ENCODE measurements at regions not wholly inside any gene's neighbourhood (a gene's known extent, or its start where the extent isn't known, plus 50 kb on each side); places are given as distances from the start of the nearest gene placed in this dataset.

GRCh38 chr7:131893631-131894340, 337.4 kb upstream of the PODXL start:
- no peak overlapping the region for H3K4me2 ChIP-seq (replicated peaks; ENCODE audit: low read depth, low read length, poor library complexity, severe bottlenecking)
- H3K4me1 Mint-ChIP-seq: no peaks in the 10 kb centered on the region
- H3K4me3 Mint-ChIP-seq: no peak overlapping the region
- POLR2A ChIA-PET: no interaction called here
- CTCF ChIA-PET: no interaction called here
- H3K4me1 ChIP-seq (ENCODE audit: control insufficient read depth in 2 of 2, insufficient read depth in 2 of 2, low read length in 2 of 2): no peaks in the 10 kb centered on the region
- H3K27me3 Mint-ChIP-seq: peaks cover 23% of the 10 kb centered on the region
- WGBS (ENCODE audit: insufficient coverage): 100% methylated on average over 1 of the region's 1 CpG
- no peaks in the 10 kb centered on the region for H3K9me3 Mint-ChIP-seq (ENCODE audit: insufficient read depth)
- H3K27ac Mint-ChIP-seq: no peak overlapping the region
- H3K79me2 ChIP-seq (ENCODE audit: control insufficient read depth, insufficient read depth, low read length): no peaks in the 10 kb centered on the region
- no peak for TF ChIP-seq EZH2 (IDR thresholded peaks at IDR 0.05; ENCODE audit: borderline replicate concordance, insufficient read depth, low read depth, low read length, poor library complexity, severe bottlenecking)
- TF ChIP-seq, protein P1, sequence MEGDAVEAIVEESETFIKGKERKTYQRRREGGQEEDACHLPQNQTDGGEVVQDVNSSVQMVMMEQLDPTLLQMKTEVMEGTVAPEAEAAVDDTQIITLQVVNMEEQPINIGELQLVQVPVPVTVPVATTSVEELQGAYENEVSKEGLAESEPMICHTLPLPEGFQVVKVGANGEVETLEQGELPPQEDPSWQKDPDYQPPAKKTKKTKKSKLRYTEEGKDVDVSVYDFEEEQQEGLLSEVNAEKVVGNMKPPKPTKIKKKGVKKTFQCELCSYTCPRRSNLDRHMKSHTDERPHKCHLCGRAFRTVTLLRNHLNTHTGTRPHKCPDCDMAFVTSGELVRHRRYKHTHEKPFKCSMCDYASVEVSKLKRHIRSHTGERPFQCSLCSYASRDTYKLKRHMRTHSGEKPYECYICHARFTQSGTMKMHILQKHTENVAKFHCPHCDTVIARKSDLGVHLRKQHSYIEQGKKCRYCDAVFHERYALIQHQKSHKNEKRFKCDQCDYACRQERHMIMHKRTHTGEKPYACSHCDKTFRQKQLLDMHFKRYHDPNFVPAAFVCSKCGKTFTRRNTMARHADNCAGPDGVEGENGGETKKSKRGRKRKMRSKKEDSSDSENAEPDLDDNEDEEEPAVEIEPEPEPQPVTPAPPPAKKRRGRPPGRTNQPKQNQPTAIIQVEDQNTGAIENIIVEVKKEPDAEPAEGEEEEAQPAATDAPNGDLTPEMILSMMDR (IDR thresholded peaks at IDR 0.05): no peak
- no peak for DNase-seq
- peaks cover 0 to 2% (median 0%) of the 10 kb centered on the region in 3 donors for H3K9me3 ChIP-seq (ENCODE audit: control extremely low read depth in 1 of 3, control insufficient read depth in 2 of 3, insufficient read depth in 1 of 3, low read length in 2 of 3)
- H3K27me3 ChIP-seq (replicated peaks in 1 of 4; ENCODE audit: control extremely low read depth in 1 of 4, control insufficient read depth in 3 of 4, insufficient read depth in 4 of 4, low read length in 3 of 4): peaks cover 0 to 7% (median 1%) of the 10 kb centered on the region in 4 experiments
- H3K36me3 ChIP-seq (replicated peaks in 1 of 2; ENCODE audit: control extremely low read depth in 1 of 2, control insufficient read depth in 1 of 2, extremely low read depth in 1 of 2, insufficient read depth in 2 of 2, low read length in 1 of 2): no peaks in the 10 kb centered on the region
- H3K4me3 ChIP-seq (ENCODE audit: control extremely low read depth in 1 of 5, extremely low read depth in 1 of 5, insufficient read depth in 1 of 5, low read depth in 2 of 5, low read length in 4 of 5): no peak overlapping the region
- no peak for ATAC-seq (ENCODE audit: low read depth)
- intact Hi-C loops (cut with micrococcal nuclease): no loop called here
- no peak overlapping the region for H3K27ac ChIP-seq (ENCODE audit: low read length in 2 of 2)
- H2AFZ ChIP-seq (ENCODE audit: insufficient read depth, low read depth, low read length, poor library complexity, severe bottlenecking): no peak overlapping the region
- H3K9ac ChIP-seq (ENCODE audit: low read length): no peak overlapping the region
- H4K20me1 ChIP-seq (ENCODE audit: control insufficient read depth, insufficient read depth, low read length, poor library complexity, severe bottlenecking): no peaks in the 10 kb centered on the region

GRCh38 chr7:131890176-131890575, 333.7 kb upstream of the PODXL start:
- no peaks in the 10 kb centered on the region for H3K4me1 ChIP-seq (ENCODE audit: control insufficient read depth in 2 of 2, insufficient read depth in 2 of 2, low read length in 2 of 2)
- no peak overlapping the region for H3K4me2 ChIP-seq (replicated peaks; ENCODE audit: low read depth, low read length, poor library complexity, severe bottlenecking)
- H2AFZ ChIP-seq (ENCODE audit: insufficient read depth, low read depth, low read length, poor library complexity, severe bottlenecking): no peak overlapping the region
- peaks cover 0 to 7% (median 1%) of the 10 kb centered on the region in 4 experiments for H3K27me3 ChIP-seq (replicated peaks in 1 of 4; ENCODE audit: control extremely low read depth in 1 of 4, control insufficient read depth in 3 of 4, insufficient read depth in 4 of 4, low read length in 3 of 4)
- ChIA-PET POLR2A (no interaction called here), CTCF (no interaction called here)
- H4K20me1 ChIP-seq (ENCODE audit: control insufficient read depth, insufficient read depth, low read length, poor library complexity, severe bottlenecking): no peaks in the 10 kb centered on the region
- intact Hi-C loops (cut with micrococcal nuclease): no loop called here
- Mint-ChIP-seq H3K9me3 (ENCODE audit: insufficient read depth) (peaks cover 15% of the 10 kb centered on the region), H3K27ac (no peak overlapping the region), H3K4me1 (no peaks in the 10 kb centered on the region), H3K27me3 (peaks cover 14% of the 10 kb centered on the region), H3K4me3 (no peak overlapping the region)
- no peak for DNase-seq
- H3K79me2 ChIP-seq (ENCODE audit: control insufficient read depth, insufficient read depth, low read length): no peaks in the 10 kb centered on the region
- TF ChIP-seq EZH2 (IDR thresholded peaks at IDR 0.05; ENCODE audit: borderline replicate concordance, insufficient read depth, low read depth, low read length, poor library complexity, severe bottlenecking): no peak
- TF ChIP-seq, protein P1 (IDR thresholded peaks at IDR 0.05): no peak
- H3K9me3 ChIP-seq (ENCODE audit: control extremely low read depth in 1 of 3, control insufficient read depth in 2 of 3, insufficient read depth in 1 of 3, low read length in 2 of 3): peaks cover 0 to 8% (median 6%) of the 10 kb centered on the region in 3 donors
- WGBS (ENCODE audit: insufficient coverage): no CpG with 5 or more reads among the region's 6 CpGs
- H3K36me3 ChIP-seq (replicated peaks in 1 of 2; ENCODE audit: control extremely low read depth in 1 of 2, control insufficient read depth in 1 of 2, extremely low read depth in 1 of 2, insufficient read depth in 2 of 2, low read length in 1 of 2): no peaks in the 10 kb centered on the region
- H3K9ac ChIP-seq (ENCODE audit: low read length): no peak overlapping the region
- no peak for ATAC-seq (ENCODE audit: low read depth)
- H3K4me3 ChIP-seq (ENCODE audit: control extremely low read depth in 1 of 5, extremely low read depth in 1 of 5, insufficient read depth in 1 of 5, low read depth in 2 of 5, low read length in 4 of 5): no peak overlapping the region
- no peak overlapping the region for H3K27ac ChIP-seq (ENCODE audit: low read length in 2 of 2)
